GM13977 (cell line): ENCODE measurements at regions not wholly inside any gene's neighbourhood (a gene's known extent, or its start where the extent isn't known, plus 50 kb on each side); places are given as distances from the start of the nearest gene placed in this dataset.
A peak's percentile ranks its signal among the peaks of the same experiment; 100 is the strongest.

Experiments used
- DNase-seq: peaks from one replicate; pipeline ENCODE4 v3.0.0; 2012; ENCODE audit warnings: low spot score
- CTCF ChIP-seq: IDR thresholded peaks from 2 replicates; pipeline ENCODE4 v1.5.1; 2012; ENCODE audit warnings: mild to moderate bottlenecking, control low read depth; ENCODE audit not compliant: insufficient read depth; ENCODE audit errors: extremely low read depth, missing control alignments
- in situ Hi-C: fragments of 300-500 bp; cut with MboI; formaldehyde crosslinking; loops from one replicate; pipeline ENCODE4 v1.12.0; 2022; ENCODE audit warnings: low sequenced_read_pairs, low pct_unique_long_range_greater_than_20kb, mixed read lengths, inconsistent platforms; ENCODE audit not compliant: unreplicated experiment

GRCh38 chr16:66273644-66274334 lies 92.7 kb upstream of the CDH5 start:
- no peak for DNase-seq

GRCh38 chr16:66273053-66273452 lies 93.4 kb upstream of the CDH5 start:
- DNase-seq: no peak
- no peak for TF ChIP-seq CTCF
- in situ Hi-C loops: no loop called here

More at GRCh38 chr16:66273644-66274334, 92.7 kb upstream of the CDH5 start:
- in situ Hi-C loops: no loop called here
- peak; percentile 26 for TF ChIP-seq CTCF

GRCh38 chr16:66272461-66272860 lies 94.0 kb upstream of the CDH5 start:
- no peak for DNase-seq
- in situ Hi-C loops: no loop called here
- TF ChIP-seq CTCF: no peak

GRCh38 chr16:66271074-66272060 lies 95.1 kb upstream of the CDH5 start:
- TF ChIP-seq CTCF: no peak
- in situ Hi-C loops: no loop called here
- no peak for DNase-seq

- in situ Hi-C loops: no loop called here
- peak; percentile 89 for DNase-seq
- TF ChIP-seq CTCF: peak; percentile 89
Measured at GRCh38 chr16:66270333-66270927, 96.1 kb upstream of the CDH5 start.

GRCh38 chr16:66269617-66270332 lies 96.7 kb upstream of the CDH5 start:
- no peak for TF ChIP-seq CTCF
- no peak for DNase-seq
- in situ Hi-C loops: no loop called here
